K562 (cell line): ENCODE measurements at regions not wholly inside any gene's neighbourhood (a gene's known extent, or its start where the extent isn't known, plus 50 kb on each side); places are given as distances from the start of the nearest gene placed in this dataset.

ENCODE experiments used
- ATAC-seq: fragments of 200-7000 bp; cut with Tn5 transposase; 3 replicates; pipeline ENCODE4 v1.9.1; 2020; ENCODE audit warnings: moderate library complexity
- BruUV-seq: library from RNA; stranded (reverse); fragments of 400-500 nt; replicated peaks from 2 replicates; lab custom pipeline; 2021; lab: Mats Ljungman, UMichigan
- CTCF ChIA-PET: fragments of 300-600 bp; formaldehyde crosslinking; extraction: SDS; loops from one replicate; lab custom pipeline; 2021; ENCODE audit warnings: low intra/inter-chr PET ratio; lab: Yijun Ruan, JAX
- POLR2A ChIA-PET: fragments of 300-600, 350-650 bp; sonication (Branson Sonifier 250); formaldehyde crosslinking; extraction: SDS; loops from one replicate; lab custom pipeline; 2021; ENCODE audit warnings: antibody characterized with exemption, inconsistent platforms; lab: Yijun Ruan, JAX
- DNase-seq, 4 experiments: peaks; one replicate each; pipeline versions ENCODE4 v3.0.0 to v3.0.0-alpha.2; 2011 to 2018; ENCODE audit warnings: low spot score in 3 of 4, mixed read lengths in 3 of 4; ENCODE audit errors: extremely low read depth in 1 of 4
- FAIRE-seq: peaks from 2 replicates; lab custom pipeline; 2011; peaks lifted over from hg19 to GRCh38; lab: Jason Lieb, UNC
- H2AFZ ChIP-seq: 2 replicates; pipeline ENCODE4 v1.6.0; 2011; ENCODE audit warnings: low read depth, low read length, control low read depth, inconsistent platforms
- H3K27ac ChIP-seq: fragments of 200-600 bp; 3 replicates; pipeline ENCODE4 v1.8.0; 2011; ENCODE audit warnings: low read depth, mild to moderate bottlenecking, control low read depth, inconsistent platforms, low read length, moderate library complexity, mixed read lengths; ENCODE audit errors: extremely low read depth
- H3K27me3 ChIP-seq, 2 experiments: fragments of 300-600 bp in 1 of 2; 2 replicates in 1 of 2; 3 replicates in 1 of 2; pipeline versions ENCODE4 v1.6.0 to v1.8.0; 2011; ENCODE audit warnings: inconsistent platforms in 2 of 2, low read length in 2 of 2, mild to moderate bottlenecking in 1 of 2, mixed read lengths in 1 of 2, moderate library complexity in 1 of 2; ENCODE audit not compliant: control insufficient read depth in 2 of 2, insufficient read depth in 2 of 2
- H3K36me3 ChIP-seq: fragments of 300-600 bp; 3 replicates; pipeline ENCODE4 v1.8.0; 2011; ENCODE audit warnings: mild to moderate bottlenecking, low read length, inconsistent platforms; ENCODE audit not compliant: control insufficient read depth, insufficient read depth
- H3K4me1 ChIP-seq, 2 experiments: fragments of 200-600 bp in 1 of 2; replicated peaks in 1 of 2; 2 replicates in 1 of 2; 3 replicates in 1 of 2; pipeline versions ENCODE4 v1.5.1 to v1.8.0; 2011; ENCODE audit warnings: inconsistent platforms in 2 of 2, low read length in 2 of 2, mild to moderate bottlenecking in 1 of 2, mixed read lengths in 1 of 2, moderate library complexity in 1 of 2; ENCODE audit not compliant: control insufficient read depth in 2 of 2, insufficient read depth in 2 of 2
- H3K4me2 ChIP-seq: 2 replicates; pipeline ENCODE4 v1.6.1; 2011; ENCODE audit warnings: low read length, control low read depth, inconsistent platforms, mixed read lengths; ENCODE audit not compliant: insufficient read depth
- H3K4me3 ChIP-seq: fragments of 200-600 bp; sonication (generic), shearing (Covaris generic); 2 replicates; pipeline ENCODE4 v1.5.1; 2016; ENCODE audit warnings: control low read depth, inconsistent platforms
- H3K79me2 ChIP-seq: fragments of 200-600 bp; 3 replicates; pipeline ENCODE4 v1.8.0; 2011; ENCODE audit warnings: low read length, inconsistent platforms; ENCODE audit not compliant: control insufficient read depth, insufficient read depth
- H3K9ac ChIP-seq, 2 experiments: 2 replicates each; pipeline versions ENCODE4 v1.6.0 to v1.6.1; 2011; ENCODE audit warnings: low read depth in 2 of 2, low read length in 2 of 2, control low read depth in 1 of 2, inconsistent platforms in 1 of 2, mild to moderate bottlenecking in 1 of 2, mixed read lengths in 1 of 2; ENCODE audit not compliant: insufficient read depth in 1 of 2
- H3K9me1 ChIP-seq: one replicate; pipeline ENCODE4 v1.6.0; 2011; ENCODE audit warnings: inconsistent platforms, mild to moderate bottlenecking, low read length, moderate library complexity; ENCODE audit not compliant: control insufficient read depth, insufficient read depth
- H3K9me3 ChIP-seq: replicated peaks from 2 replicates; pipeline ENCODE4 v1.5.1; 2011; ENCODE audit warnings: low read depth, low read length, inconsistent platforms; ENCODE audit not compliant: control insufficient read depth, insufficient read depth
- H4K20me1 ChIP-seq: replicated peaks from 2 replicates; pipeline ENCODE4 v1.6.1; 2011; ENCODE audit warnings: low read length, inconsistent platforms, mixed read lengths; ENCODE audit not compliant: control insufficient read depth, insufficient read depth
- ETV1 ChIP-seq: fragments of 450-650 bp; conservative IDR thresholded peaks from 2 replicates; pipeline ENCODE4 v1.6.1; 2016; ENCODE audit warnings: missing genetic modification characterization, control low read depth, low read depth, missing compliant biosample characterization
- NFE2 ChIP-seq: IDR thresholded peaks from 2 replicates; pipeline ENCODE4 v1.6.1; 2014; ENCODE audit warnings: antibody characterized with exemption, low read depth
- RAD21 ChIP-seq, 2 experiments: fragments of 250-450 bp in 1 of 2; fragments of 450-650 bp in 1 of 2; sonication (Bioruptor Pico) in 1 of 2; formaldehyde crosslinking in 1 of 2; IDR thresholded peaks in 1 of 2; conservative IDR thresholded peaks in 1 of 2; 2 replicates each; pipeline versions ENCODE4 v1.4.0 to v1.8.0; 2020 to 2022; ENCODE audit warnings: mild to moderate bottlenecking in 2 of 2, moderate library complexity in 1 of 2
- WGBS: fragments of 100-300 bp; shearing (Covaris generic); methylation state at CpG from one replicate; pipeline ENCODE4 v1.1.6; 2016; ENCODE audit warnings: low coverage, mixed read lengths; ENCODE audit not compliant: insufficient coverage; ENCODE audit errors: missing lambda C conversion rate; 5-methylcytosine and 5-hydroxymethylcytosine counted together
- in situ Hi-C: fragments of 300-500 bp; cut with MboI; formaldehyde crosslinking; loops from 4 replicates; pipeline ENCODE4 v1.15.0; 2018; ENCODE audit warnings: inconsistent platforms, mixed read lengths
- intact Hi-C: fragments of 100-400 bp; cut with micrococcal nuclease; formaldehyde crosslinking; loops from 2 replicates; pipeline ENCODE4 v1.14.2; 2022
- TF ChIP-seq, protein P1 (sequence below), 3 experiments: IDR thresholded peaks in 2 of 3; conservative IDR thresholded peaks in 1 of 3; 2 replicates each; pipeline ENCODE4 v1.5.1; 2011 to 2012; ENCODE audit warnings: low read length in 3 of 3, mild to moderate bottlenecking in 3 of 3, control low read depth in 2 of 3, improper control_type of control experiment in 1 of 3, inconsistent platforms in 1 of 3, low read depth in 1 of 3, mixed read lengths in 1 of 3, moderate library complexity in 1 of 3; ENCODE audit not compliant: insufficient read depth in 2 of 3
- TF ChIP-seq, protein P2 (sequence below), 2 experiments: fragments of 450-650 bp; formaldehyde crosslinking in 1 of 2; IDR thresholded peaks; 2 replicates each; pipeline versions ENCODE4 v1.4.0 to v1.6.1; 2014 to 2020; ENCODE audit warnings: mild to moderate bottlenecking in 2 of 2, borderline replicate concordance in 1 of 2, low read depth in 1 of 2
- TF ChIP-seq, protein P3 (sequence below): fragments of 450-650 bp; conservative IDR thresholded peaks from 2 replicates; pipeline ENCODE4 v1.6.1; 2016; ENCODE audit warnings: missing genetic modification characterization, low read depth, mild to moderate bottlenecking, control low read depth, missing compliant biosample characterization

DNA sequence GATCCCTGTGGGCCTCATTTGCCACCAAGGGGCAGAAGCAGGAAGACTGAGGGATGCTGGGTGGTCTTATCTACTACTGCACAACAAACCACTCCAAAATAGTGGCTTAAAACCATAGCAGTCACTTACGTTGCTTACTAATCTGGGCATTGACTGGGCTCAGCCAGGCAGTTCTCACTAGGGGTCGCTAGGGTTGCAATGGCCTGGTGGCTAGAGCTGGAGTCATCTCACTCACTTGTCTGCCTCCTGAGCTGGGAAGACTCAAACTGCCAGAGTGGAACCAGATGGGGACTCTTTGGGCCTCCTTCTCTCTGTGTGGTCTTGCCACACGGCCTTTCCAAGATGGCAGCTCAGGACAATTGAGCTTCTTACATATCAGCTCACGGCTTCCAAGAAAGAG, 216.3 kb upstream of the BCOR start:
- Histone ChIP-seq H3K4me2 (no peak overlapping the region), H3K79me2 (no peaks in the 10 kb centered on the region), H3K4me1 (peaks cover 2 to 5% of the 10 kb centered on the region in 2 experiments; a peak in 4 of 5 replicates), H3K4me3 (no peak overlapping the region), H3K9me1 (no peaks in the 10 kb centered on the region), H3K36me3 (no peaks in the 10 kb centered on the region), H3K27ac (no peak overlapping the region), H3K27me3 (peaks cover 0 to 6% of the 10 kb centered on the region in 2 experiments; a peak in 2 of 5 replicates), H4K20me1 (no peaks in the 10 kb centered on the region), H3K9me3 (no peaks in the 10 kb centered on the region), H3K9ac (no peak overlapping the region), H2AFZ (no peak overlapping the region)
- intact Hi-C loops (loop anchor here (1.0 kb wide), 1 partner anchor 154 kb away; no protein-coding TSS in a partner anchor), in situ Hi-C loops (no loop called here)
- ChIA-PET CTCF (no interaction called here), POLR2A (interaction anchor here (0.6 kb wide), 1 partner anchor 262 kb away, joined by 3 read pairs; no protein-coding TSS in a partner anchor)
- BruUV-seq, result no TSS peak
- FAIRE-seq (peak; percentile 44), DNase-seq (peak in 2 of 4 experiments; percentile 23 to 30), ATAC-seq (peak; percentile 80)
- 11% methylated on average over 4 of the region's 4 CpGs for WGBS
- no peak for TF ChIP-seq NFE2
- TF ChIP-seq RAD21 (CRISPR knock-in tag; conservative IDR thresholded peaks at IDR 0.05 in 1 of 2, IDR thresholded peaks at IDR 0.05 in 1 of 2), result peak in 1 of 2 experiments; percentile 49; a peak in 2 of 4 replicates
- TF ChIP-seq, protein P1, sequence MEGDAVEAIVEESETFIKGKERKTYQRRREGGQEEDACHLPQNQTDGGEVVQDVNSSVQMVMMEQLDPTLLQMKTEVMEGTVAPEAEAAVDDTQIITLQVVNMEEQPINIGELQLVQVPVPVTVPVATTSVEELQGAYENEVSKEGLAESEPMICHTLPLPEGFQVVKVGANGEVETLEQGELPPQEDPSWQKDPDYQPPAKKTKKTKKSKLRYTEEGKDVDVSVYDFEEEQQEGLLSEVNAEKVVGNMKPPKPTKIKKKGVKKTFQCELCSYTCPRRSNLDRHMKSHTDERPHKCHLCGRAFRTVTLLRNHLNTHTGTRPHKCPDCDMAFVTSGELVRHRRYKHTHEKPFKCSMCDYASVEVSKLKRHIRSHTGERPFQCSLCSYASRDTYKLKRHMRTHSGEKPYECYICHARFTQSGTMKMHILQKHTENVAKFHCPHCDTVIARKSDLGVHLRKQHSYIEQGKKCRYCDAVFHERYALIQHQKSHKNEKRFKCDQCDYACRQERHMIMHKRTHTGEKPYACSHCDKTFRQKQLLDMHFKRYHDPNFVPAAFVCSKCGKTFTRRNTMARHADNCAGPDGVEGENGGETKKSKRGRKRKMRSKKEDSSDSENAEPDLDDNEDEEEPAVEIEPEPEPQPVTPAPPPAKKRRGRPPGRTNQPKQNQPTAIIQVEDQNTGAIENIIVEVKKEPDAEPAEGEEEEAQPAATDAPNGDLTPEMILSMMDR (IDR thresholded peaks at IDR 0.05 in 2 of 3, conservative IDR thresholded peaks at IDR 0.05 in 1 of 3; ENCODE audit: insufficient read depth in 2 of 3, low read depth in 1 of 3, low read length in 3 of 3), result peak; percentile 49 to 56 (median 51)
- TF ChIP-seq, protein P2, sequence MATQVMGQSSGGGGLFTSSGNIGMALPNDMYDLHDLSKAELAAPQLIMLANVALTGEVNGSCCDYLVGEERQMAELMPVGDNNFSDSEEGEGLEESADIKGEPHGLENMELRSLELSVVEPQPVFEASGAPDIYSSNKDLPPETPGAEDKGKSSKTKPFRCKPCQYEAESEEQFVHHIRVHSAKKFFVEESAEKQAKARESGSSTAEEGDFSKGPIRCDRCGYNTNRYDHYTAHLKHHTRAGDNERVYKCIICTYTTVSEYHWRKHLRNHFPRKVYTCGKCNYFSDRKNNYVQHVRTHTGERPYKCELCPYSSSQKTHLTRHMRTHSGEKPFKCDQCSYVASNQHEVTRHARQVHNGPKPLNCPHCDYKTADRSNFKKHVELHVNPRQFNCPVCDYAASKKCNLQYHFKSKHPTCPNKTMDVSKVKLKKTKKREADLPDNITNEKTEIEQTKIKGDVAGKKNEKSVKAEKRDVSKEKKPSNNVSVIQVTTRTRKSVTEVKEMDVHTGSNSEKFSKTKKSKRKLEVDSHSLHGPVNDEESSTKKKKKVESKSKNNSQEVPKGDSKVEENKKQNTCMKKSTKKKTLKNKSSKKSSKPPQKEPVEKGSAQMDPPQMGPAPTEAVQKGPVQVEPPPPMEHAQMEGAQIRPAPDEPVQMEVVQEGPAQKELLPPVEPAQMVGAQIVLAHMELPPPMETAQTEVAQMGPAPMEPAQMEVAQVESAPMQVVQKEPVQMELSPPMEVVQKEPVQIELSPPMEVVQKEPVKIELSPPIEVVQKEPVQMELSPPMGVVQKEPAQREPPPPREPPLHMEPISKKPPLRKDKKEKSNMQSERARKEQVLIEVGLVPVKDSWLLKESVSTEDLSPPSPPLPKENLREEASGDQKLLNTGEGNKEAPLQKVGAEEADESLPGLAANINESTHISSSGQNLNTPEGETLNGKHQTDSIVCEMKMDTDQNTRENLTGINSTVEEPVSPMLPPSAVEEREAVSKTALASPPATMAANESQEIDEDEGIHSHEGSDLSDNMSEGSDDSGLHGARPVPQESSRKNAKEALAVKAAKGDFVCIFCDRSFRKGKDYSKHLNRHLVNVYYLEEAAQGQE (IDR thresholded peaks at IDR 0.05; ENCODE audit: borderline replicate concordance), result peak; percentile 48; the same call in 1 of the 2 replicates
- TF ChIP-seq, protein P2 (CRISPR knock-in tag; IDR thresholded peaks at IDR 0.05; ENCODE audit: low read depth), result no peak
- TF ChIP-seq, protein P3, sequence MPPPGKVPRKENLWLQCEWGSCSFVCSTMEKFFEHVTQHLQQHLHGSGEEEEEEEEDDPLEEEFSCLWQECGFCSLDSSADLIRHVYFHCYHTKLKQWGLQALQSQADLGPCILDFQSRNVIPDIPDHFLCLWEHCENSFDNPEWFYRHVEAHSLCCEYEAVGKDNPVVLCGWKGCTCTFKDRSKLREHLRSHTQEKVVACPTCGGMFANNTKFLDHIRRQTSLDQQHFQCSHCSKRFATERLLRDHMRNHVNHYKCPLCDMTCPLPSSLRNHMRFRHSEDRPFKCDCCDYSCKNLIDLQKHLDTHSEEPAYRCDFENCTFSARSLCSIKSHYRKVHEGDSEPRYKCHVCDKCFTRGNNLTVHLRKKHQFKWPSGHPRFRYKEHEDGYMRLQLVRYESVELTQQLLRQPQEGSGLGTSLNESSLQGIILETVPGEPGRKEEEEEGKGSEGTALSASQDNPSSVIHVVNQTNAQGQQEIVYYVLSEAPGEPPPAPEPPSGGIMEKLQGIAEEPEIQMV (tag), result peak; percentile 47; the same call in 1 of the 2 replicates
- no peak for TF ChIP-seq ETV1 (tag)
